ENCODE measurements at regions not wholly inside any gene's neighbourhood (a gene's known extent, or its start where the extent isn't known, plus 50 kb on each side); places are given as distances from the start of the nearest gene placed in this dataset.

DNA sequence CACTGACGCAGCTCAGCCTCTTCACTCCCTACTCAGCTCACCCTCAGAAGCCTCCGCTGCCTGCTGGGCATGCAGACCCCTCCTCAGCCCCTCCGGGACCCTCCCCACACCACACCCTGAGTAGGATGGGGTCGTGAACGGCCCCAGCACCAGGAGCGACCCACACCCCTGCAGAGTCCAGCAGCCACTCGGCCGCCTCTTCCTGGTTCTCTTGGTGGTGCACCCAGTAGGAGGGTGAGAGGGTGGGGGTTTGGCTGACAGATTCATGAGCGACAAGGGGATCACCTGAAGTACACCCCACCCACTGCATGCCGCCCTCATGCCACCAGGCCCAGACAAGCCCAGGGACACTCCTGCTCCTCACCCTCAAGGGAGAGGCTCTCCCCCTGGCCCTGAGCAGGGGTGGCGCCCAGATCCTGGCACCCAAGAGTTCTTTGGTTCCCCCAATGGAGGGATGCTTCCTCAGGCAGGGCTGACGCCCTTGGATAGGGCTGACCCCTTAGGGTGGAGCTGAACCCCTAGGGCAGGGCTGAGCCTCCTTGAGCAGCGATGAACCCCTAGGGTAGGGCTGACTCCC is 76.6 kb upstream of the GPC1 start:
- TF ChIP-seq POLR2AphosphoS5 (IDR thresholded peaks at IDR 0.05) (no peak), POLR2A (IDR thresholded peaks at IDR 0.05) (no peak), EP300 (IDR thresholded peaks at IDR 0.05) (no peak)
- TF ChIP-seq, protein P1, sequence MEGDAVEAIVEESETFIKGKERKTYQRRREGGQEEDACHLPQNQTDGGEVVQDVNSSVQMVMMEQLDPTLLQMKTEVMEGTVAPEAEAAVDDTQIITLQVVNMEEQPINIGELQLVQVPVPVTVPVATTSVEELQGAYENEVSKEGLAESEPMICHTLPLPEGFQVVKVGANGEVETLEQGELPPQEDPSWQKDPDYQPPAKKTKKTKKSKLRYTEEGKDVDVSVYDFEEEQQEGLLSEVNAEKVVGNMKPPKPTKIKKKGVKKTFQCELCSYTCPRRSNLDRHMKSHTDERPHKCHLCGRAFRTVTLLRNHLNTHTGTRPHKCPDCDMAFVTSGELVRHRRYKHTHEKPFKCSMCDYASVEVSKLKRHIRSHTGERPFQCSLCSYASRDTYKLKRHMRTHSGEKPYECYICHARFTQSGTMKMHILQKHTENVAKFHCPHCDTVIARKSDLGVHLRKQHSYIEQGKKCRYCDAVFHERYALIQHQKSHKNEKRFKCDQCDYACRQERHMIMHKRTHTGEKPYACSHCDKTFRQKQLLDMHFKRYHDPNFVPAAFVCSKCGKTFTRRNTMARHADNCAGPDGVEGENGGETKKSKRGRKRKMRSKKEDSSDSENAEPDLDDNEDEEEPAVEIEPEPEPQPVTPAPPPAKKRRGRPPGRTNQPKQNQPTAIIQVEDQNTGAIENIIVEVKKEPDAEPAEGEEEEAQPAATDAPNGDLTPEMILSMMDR (IDR thresholded peaks at IDR 0.05) = no peak
- Histone ChIP-seq H3K9me3 (peaks cover 0 to 19% (median 7%) of the 10 kb centered on the region in 4 donors), H3K36me3 (no peaks in the 10 kb centered on the region), H3K27ac (no peak overlapping the region), H3K27me3 (no peaks in the 10 kb centered on the region), H3K4me1 (no peaks in the 10 kb centered on the region), H3K4me3 (no peak overlapping the region)
- ATAC-seq (ENCODE audit: low FRiP score in 2 of 2) (peak; percentile 7 to 9), DNase-seq (peak in 1 of 2 donors; percentile 50)
- WGBS, 2 donors = 86% methylated on average over 7 to 13 of the region's 13 CpGs

DNA sequence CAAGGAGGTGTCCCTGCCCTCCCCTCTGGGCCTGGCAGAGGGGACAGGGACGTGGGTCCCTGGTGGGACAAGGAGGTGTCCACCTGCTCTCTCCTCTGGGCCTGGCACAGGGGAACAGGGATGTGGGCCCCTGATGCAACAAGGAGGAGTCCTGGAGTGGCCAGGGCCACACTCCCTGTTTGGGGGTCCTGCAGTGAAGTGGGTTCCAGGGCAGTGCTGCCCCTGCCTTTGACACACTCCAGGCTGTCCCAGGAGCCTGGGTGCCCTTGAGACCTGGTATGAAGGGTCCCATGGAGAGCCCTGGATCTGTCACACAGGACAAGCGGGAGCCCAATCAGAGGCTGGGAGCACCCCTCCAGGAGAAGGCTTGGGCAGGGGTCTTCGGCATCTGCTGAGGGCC is 75.8 kb upstream of the GPC1 start:
- no peaks in the 10 kb centered on the region for H3K36me3 ChIP-seq
- DNase-seq = no peak
- H3K27me3 ChIP-seq = no peaks in the 10 kb centered on the region
- TF ChIP-seq, protein P1 (IDR thresholded peaks at IDR 0.05) = no peak
- TF ChIP-seq POLR2A (IDR thresholded peaks at IDR 0.05) = no peak
- TF ChIP-seq POLR2AphosphoS5 (IDR thresholded peaks at IDR 0.05) = no peak
- no peak for TF ChIP-seq EP300 (IDR thresholded peaks at IDR 0.05)
- H3K27ac ChIP-seq = no peak overlapping the region
- ATAC-seq (ENCODE audit: low FRiP score in 2 of 2) = peak in 1 of 2 donors; percentile 16
- 85% methylated on average over 2 of the region's 3 CpGs; no CpG with 5 or more reads in 1 of the 2 donors for WGBS, 2 donors
- H3K4me1 ChIP-seq = no peaks in the 10 kb centered on the region
- no peak overlapping the region for H3K4me3 ChIP-seq
- H3K9me3 ChIP-seq = peaks cover 0 to 19% (median 7%) of the 10 kb centered on the region in 4 donors

DNA sequence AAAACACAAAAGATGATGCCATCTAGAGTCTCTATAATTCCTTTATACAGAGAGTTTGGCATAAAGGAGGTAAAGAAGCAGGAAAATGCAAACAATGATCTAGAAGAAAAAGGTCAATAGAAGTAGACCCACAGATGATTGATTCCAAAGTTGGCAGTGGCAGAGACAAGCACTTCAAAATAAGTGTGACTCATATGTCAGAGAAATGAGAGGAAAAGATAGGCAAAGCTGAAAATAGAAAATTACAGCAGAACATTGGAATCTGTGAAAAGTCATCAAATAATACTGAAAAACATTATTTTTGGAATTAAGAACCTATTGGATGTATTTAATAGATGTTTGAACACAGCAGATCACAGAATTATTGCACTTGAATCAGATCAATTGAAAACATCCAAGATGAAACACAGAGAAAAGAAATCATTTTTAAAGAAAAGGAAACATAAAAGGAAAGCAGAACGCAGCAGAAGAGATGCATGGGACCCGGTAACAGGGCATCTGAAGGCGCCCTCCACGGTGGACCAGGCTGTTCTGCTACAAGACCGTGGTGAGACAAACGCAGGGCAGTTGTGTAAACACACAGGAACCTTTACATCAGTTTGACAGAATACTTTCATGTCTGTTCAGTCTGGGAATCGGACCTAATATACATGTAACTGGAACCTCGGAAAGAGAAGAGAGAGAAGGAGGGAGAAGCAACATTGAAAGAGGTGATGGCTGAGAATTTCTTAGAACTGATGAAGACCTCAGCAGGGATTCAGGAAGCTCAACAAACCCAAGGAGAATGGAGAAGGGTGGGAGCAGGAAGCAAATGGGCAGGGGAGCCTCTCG is 74.6 kb upstream of the GPC1 start:
- Histone ChIP-seq H3K4me3 (no peak overlapping the region), H3K27ac (no peak overlapping the region), H3K36me3 (no peaks in the 10 kb centered on the region), H3K9me3 (peaks cover 0 to 19% (median 7%) of the 10 kb centered on the region in 4 donors), H3K27me3 (no peaks in the 10 kb centered on the region), H3K4me1 (no peaks in the 10 kb centered on the region)
- ATAC-seq (ENCODE audit: low FRiP score in 2 of 2) (no peak), DNase-seq (no peak)
- 85 to 87% methylated on average over 9 of the region's 9 CpGs for WGBS, 2 donors
- TF ChIP-seq POLR2AphosphoS5 (IDR thresholded peaks at IDR 0.05) (no peak), POLR2A (IDR thresholded peaks at IDR 0.05) (no peak), EP300 (IDR thresholded peaks at IDR 0.05) (no peak)
- TF ChIP-seq, protein P1 (IDR thresholded peaks at IDR 0.05) = no peak

DNA sequence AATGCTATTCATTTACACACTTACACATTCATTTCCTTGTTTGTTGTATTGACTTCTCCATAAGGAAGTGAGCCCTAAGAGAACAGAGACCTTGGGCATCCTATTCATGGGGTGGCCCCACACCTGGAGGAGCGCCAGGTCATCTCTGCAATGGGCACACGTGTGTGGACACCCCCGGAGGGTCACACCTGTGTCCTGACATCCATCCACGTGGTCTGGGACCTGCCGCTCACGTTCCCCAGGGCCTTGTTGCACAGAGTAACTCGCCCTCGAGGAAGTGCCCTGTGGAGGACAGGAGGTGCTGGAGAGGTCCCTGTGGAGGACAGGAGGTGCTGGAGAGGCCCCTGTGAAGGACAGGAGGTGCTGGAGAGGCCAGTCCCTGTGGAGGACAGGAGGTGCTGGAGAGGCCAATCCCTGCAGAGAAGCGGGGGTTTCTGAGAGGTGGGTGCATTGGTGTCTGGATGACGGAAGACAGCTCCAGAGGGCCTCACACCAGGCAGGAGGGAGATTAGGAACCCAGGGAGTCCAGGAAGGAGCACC is 73.2 kb upstream of the GPC1 start:
- no peaks in the 10 kb centered on the region for H3K36me3 ChIP-seq
- H3K27me3 ChIP-seq = no peaks in the 10 kb centered on the region
- peaks cover 0 to 19% (median 7%) of the 10 kb centered on the region in 4 donors for H3K9me3 ChIP-seq
- ATAC-seq (ENCODE audit: low FRiP score in 2 of 2) (no peak), DNase-seq (no peak)
- H3K4me1 ChIP-seq = no peaks in the 10 kb centered on the region
- H3K27ac ChIP-seq = no peak overlapping the region
- no peak overlapping the region for H3K4me3 ChIP-seq
- TF ChIP-seq POLR2A (IDR thresholded peaks at IDR 0.05) (no peak), EP300 (IDR thresholded peaks at IDR 0.05) (no peak), POLR2AphosphoS5 (IDR thresholded peaks at IDR 0.05) (no peak)
- TF ChIP-seq, protein P1 (IDR thresholded peaks at IDR 0.05) = no peak
- 76 to 83% methylated on average over 10 of the region's 10 CpGs for WGBS, 2 donors
